ENCODE measurements at regions not wholly inside any gene's neighbourhood (a gene's known extent, or its start where the extent isn't known, plus 50 kb on each side); places are given as distances from the start of the nearest gene placed in this dataset.
"Not testable (repeated sequence)": the region's sequence is repeated elsewhere in the genome, so short reads cannot be mapped to it uniquely, and the experiment has no call there.

DNA sequence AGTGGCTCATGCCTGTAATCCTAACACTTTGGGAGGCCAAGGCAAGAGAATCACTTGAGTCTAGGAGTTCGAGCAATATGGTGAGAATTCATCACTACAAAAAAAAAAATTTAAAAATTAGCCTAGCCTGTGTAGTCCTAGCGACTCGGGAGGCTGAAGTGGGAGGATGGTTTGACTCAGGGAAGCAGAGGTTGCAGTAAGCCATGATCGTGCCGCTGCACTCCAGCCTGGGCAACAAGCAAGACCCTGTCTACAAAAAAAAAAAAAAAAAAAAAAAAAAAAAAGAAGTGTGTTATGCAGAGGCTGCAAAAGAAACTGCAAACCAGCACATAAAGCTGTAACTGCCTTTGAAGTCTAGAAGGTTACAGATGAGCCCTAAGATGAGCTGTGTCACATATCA is 116.9 kb upstream of the SLC1A3 start:
- no peak for DNase-seq

DNA sequence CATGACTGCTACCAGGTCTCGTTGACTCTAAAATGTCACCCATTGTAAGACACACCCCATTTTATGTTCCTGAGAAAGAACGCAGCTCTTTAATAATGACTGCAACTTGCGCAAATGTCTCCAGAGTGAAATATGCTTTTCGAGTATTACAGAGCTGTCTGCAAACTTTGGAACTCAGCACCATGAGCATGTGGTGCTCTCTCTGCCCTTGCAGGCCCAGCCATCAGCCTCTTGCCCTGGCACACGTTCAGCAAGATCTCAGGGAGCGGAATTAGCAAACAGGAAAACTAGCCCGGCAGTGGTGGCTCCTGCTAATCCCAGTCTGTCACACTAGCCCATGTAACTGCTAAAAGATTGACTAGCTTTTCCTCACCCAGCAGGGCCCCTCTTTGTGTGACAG is 114.5 kb upstream of the SLC1A3 start:
- DNase-seq: no peak

DNA sequence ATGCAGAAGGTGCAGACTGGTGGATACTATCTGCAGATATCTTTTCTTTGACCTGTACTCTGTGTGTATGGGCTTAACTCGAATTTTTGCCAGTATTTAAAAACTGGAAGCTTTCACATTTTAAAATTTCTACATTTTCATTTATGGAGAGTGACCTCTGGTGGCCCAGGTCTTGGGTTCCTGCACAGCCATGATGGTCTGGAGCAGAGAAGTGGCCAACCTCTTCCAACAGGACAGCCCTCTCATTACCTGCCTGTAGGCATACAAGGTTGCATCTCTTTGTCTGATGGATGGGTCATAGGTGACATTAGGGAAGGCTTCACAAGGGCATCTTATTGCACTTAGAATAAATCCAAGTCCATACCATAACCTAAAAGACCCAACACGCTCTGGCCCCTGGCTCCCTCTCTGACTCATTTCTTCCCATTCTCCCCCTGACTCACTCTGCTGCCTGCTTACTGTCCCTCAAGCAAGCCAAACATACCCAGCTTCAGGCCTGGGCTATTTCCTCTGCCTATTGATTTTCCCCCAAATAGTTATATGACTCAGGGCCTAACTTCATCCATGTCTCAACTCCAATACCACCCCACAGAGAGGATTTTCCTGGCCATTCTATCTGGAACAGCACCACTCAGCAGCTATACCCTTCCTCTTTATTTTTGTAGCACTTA is 113.3 kb upstream of the SLC1A3 start:
- DNase-seq: no peak

GRCh38 chr5:36494028-36494427 is 112.4 kb upstream of the SLC1A3 start:
- DNase-seq: no peak

DNA sequence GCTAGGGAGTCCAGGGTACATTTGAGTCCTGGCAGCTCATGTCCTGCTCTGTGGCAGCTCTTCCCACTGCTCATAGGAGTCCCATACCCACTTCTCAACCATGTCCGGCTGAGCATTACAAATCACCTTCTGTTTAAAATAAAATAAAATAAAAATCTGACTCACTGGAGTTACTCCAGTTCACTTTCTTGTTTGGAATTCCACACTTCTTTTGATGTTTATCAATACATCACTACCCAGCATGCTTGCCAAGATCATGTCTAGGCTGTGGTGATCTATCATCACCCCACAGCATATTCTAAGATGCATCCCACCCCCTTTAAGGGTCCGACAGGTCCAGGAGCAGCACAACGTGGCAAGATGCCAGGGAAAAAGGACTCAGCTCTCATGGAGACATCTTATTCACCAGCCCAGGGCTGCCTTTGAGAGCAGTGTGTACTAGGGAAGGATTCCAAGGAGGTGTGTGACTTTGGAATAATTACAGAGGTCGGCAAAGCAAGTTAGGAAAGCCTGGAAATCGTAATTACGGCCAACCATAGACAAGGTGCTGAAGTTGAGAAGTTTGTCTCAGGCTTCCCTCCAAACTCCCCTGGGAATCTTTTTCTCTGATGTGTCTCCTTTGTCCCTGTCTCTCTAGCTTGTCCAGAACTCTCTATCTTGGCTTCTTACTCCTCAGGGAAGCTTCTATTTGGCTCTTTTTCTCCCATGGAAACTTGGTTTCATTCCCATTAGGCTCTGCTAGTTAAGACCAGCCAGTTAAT is 111.4 kb upstream of the SLC1A3 start:
- DNase-seq: no peak

DNA sequence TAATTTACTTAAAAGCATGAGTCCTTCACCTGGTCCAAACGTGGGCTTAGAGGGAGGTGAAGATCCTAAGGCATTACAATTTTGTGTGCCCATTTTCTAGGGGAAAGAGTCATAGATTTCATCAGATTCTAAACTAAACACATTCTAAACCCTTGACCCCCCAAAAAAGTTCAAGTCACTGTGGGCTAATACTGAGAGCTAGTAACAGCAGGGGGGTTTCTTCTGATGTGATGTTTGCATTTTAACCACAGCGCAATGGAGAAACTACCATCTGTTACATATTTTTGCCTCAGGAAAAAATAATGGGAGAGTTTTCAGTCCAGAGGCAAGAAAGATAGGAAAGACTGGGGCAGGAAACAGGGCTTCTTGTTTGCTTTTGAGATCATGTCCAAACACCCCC is 110.8 kb upstream of the SLC1A3 start:
- no peak for DNase-seq

DNA sequence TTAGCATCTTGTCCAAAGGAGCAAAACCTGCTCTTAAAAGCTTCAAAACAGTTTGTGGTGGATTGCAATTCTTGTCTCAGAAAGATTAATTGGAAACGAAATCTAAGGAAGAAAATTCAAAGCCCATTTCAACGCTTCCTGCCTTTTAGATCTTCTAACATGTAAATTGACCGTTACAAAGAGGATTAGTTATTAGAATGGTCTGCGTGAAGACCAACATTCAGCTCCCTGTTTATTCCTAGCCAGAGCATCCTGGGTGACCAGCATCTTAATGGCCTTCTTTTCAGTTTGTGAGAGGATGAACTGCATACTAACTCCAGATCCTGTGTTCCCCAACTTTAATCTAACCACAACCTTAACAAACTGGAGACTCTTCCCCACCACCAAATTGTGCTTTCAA is 109.9 kb upstream of the SLC1A3 start:
- DNase-seq: no peak

- no peak for DNase-seq
Measured at GRCh38 chr5:36502608-36503007, 103.8 kb upstream of the SLC1A3 start.

GRCh38 chr5:36505021-36505420 is 101.4 kb upstream of the SLC1A3 start:
- no peak for DNase-seq

DNA sequence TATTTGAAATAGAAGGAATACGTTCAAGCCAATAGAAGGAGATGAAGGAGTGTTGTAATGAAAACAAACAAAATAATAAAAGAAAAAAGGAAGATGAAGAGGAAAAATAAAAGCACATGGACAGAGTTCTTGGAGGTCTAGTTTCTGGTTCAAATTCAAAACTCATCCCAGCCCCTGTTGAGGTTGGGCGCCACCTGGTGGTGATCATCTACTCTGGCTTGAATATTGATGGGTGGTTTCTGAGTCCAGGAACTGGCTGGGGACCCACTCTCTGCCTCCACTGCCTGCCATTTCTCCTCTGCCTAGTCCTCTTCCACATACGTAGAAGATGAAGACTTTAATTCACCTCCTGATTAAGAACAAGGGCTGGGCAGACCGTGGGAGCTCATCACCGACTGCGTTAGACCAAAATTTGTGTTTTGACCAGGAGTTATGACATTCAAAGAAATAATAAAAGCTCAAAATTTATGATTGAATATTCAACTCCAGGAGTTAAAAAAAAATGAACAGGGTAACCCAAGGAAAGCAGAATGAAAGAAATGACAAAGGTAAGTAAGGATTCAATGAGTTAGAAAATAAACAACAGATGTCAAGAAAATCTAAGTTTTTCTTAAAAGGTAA is 99.0 kb upstream of the SLC1A3 start:
- peak; percentile 43 for DNase-seq

- not testable (repeated sequence) for DNase-seq
Measured at GRCh38 chr5:36508331-36508730, 98.1 kb upstream of the SLC1A3 start.

- not testable (repeated sequence) for DNase-seq
Measured at GRCh38 chr5:36513647-36514046, 92.8 kb upstream of the SLC1A3 start.

GRCh38 chr5:36519881-36520280 is 86.5 kb upstream of the SLC1A3 start:
- no peak for DNase-seq

DNA sequence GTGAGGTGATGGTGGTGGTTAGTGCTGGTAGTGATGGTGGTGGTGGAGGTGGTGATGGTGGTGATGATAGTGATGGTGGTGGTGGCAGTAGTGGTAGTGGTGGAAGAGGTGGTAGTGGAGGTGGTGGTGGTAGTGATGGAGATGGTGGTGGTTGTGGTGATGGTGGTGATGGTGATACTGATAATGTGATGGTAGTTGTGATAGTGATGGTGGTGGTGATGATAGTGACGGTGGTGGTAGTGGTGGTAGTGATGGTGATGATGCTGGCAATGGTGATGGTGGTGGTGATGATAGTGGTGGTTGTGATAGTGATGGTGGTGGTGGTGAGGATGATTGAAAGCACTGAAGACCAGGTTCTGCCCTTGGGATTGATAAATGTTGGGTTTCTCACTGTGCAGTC is 85.2 kb upstream of the SLC1A3 start:
- DNase-seq: no peak

- DNase-seq: no peak
Measured at GRCh38 chr5:36521838-36522745, 84.3 kb upstream of the SLC1A3 start.

DNA sequence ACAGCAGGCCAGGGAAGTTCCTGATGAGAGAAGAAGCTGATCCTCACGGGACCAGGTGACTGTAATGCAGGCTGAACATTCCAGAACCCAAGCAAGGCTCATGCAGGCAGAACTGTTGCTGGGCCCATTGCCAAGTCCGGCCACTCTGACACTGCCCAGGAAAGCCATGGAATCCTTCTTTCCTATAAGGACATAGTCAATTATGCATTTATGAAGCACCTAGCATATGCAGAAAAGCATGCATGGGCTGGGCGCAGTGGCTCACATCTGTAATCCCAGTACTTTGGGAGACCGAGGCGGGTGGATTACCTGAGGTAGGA is 83.7 kb upstream of the SLC1A3 start:
- no peak for DNase-seq

GRCh38 chr5:36523450-36523849 is 83.0 kb upstream of the SLC1A3 start:
- DNase-seq: no peak

GRCh38 chr5:36523926-36524325 is 82.5 kb upstream of the SLC1A3 start:
- no peak for DNase-seq

GRCh38 chr5:36526537-36526936 is 79.9 kb upstream of the SLC1A3 start:
- DNase-seq: no peak

- no peak for DNase-seq
Measured at GRCh38 chr5:36528588-36528987, 77.8 kb upstream of the SLC1A3 start.

DNA sequence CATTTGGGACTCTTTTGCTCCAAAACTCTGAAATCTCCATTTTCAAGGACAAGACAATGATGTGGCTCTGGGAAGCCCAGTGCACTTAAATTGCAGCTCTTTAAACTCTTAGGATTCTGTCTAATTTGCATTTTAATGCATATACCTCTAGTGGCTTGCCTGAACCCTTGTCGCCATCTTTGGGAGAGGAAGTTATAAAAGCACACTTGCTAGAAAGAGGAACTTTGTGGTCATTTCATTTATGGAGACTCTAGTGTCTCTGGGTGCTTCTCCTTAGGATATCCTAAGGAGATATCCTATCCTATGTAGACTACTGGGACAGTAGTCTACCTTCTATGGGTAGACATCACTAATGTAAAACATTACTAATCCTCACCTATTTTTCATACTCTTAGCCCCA is 77.3 kb upstream of the SLC1A3 start:
- DNase-seq: no peak

- DNase-seq: no peak
Measured at GRCh38 chr5:36530215-36530614, 76.2 kb upstream of the SLC1A3 start.

DNA sequence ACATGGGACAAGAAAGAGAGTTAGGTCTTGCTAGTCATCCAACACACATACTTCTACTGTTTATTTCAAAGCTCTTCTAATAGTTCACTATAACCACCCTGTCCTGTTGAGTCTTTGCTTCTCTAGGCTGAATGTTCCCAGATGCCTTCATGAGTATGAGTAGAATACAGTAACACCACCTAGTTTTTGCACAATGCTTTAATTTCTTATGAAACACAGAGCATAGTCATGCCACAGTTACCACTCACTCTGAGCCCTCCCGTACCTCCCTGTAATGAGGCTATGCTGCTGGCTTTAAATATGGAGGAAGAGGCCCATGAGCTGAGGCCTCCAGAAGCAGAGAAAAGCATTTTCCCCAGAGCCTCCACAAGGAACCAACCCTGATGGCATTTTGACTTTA is 75.0 kb upstream of the SLC1A3 start:
- no peak for DNase-seq
